GM19468 (cell line): ENCODE measurements at regions not wholly inside any gene's neighbourhood (a gene's known extent, or its start where the extent isn't known, plus 50 kb on each side); places are given as distances from the start of the nearest gene placed in this dataset.

Source experiments
- ATAC-seq: cut with Tn5 transposase; IDR thresholded peaks from one replicate; pipeline ENCODE4 v1.9.1; 2021; ENCODE audit warnings: mild to moderate bottlenecking, moderate library complexity, moderate number of reproducible peaks; ENCODE audit not compliant: unreplicated experiment; ENCODE audit errors: extremely low read depth

GRCh38 chr13:104098421-104098820, 1032.2 kb upstream of the SLC10A2 start:
- ATAC-seq, result no peak

GRCh38 chr13:104086759-104087158, 1020.5 kb upstream of the SLC10A2 start:
- no peak for ATAC-seq

- ATAC-seq, result no peak
Observed at GRCh38 chr13:104086210-104086609, 1020.0 kb upstream of the SLC10A2 start.

GRCh38 chr13:104085611-104086010, 1019.4 kb upstream of the SLC10A2 start:
- ATAC-seq, result no peak

- no peak for ATAC-seq
Observed at GRCh38 chr13:104074326-104074725, 1008.1 kb upstream of the SLC10A2 start.

- ATAC-seq, result no peak
Observed at GRCh38 chr13:104071806-104072205, 1005.6 kb upstream of the SLC10A2 start.

GRCh38 chr13:104065328-104065727, 999.1 kb upstream of the SLC10A2 start:
- ATAC-seq, result no peak

GRCh38 chr13:104057861-104058260, 991.6 kb upstream of the SLC10A2 start:
- no peak for ATAC-seq

GRCh38 chr13:104045907-104046306, 979.7 kb upstream of the SLC10A2 start:
- no peak for ATAC-seq

- ATAC-seq, result no peak
Observed at GRCh38 chr13:104043184-104043583, 977.0 kb upstream of the SLC10A2 start.

GRCh38 chr13:104034891-104035290, 968.7 kb upstream of the SLC10A2 start:
- no peak for ATAC-seq

- ATAC-seq, result no peak
Observed at GRCh38 chr13:104025303-104025702, 959.1 kb upstream of the SLC10A2 start.

GRCh38 chr13:104024416-104025170, 958.4 kb upstream of the SLC10A2 start:
- no peak for ATAC-seq

- no peak for ATAC-seq
Observed at GRCh38 chr13:104021806-104022397, 955.7 kb upstream of the SLC10A2 start.

- no peak for ATAC-seq
Observed at GRCh38 chr13:104017317-104017716, 951.1 kb upstream of the SLC10A2 start.

GRCh38 chr13:104015646-104016396, 949.6 kb upstream of the SLC10A2 start:
- ATAC-seq, result no peak

GRCh38 chr13:104014803-104015645, 948.8 kb upstream of the SLC10A2 start:
- no peak for ATAC-seq

GRCh38 chr13:104011505-104012241, 945.5 kb upstream of the SLC10A2 start:
- no peak for ATAC-seq

- no peak for ATAC-seq
Observed at GRCh38 chr13:104008541-104009435, 942.6 kb upstream of the SLC10A2 start.
